AG10803 (cell line): ENCODE measurements at regions not wholly inside any gene's neighbourhood (a gene's known extent, or its start where the extent isn't known, plus 50 kb on each side); places are given as distances from the start of the nearest gene placed in this dataset.

Experiments used
- DNase-seq: peaks from one replicate; pipeline ENCODE4 v3.0.0; 2010; ENCODE audit warnings: low read depth
- H3K4me3 ChIP-seq: 2 replicates; pipeline ENCODE4 v1.5.1; 2011; ENCODE audit warnings: mild to moderate bottlenecking, low read length, control low read depth
- CTCF ChIP-seq: conservative IDR thresholded peaks from 2 replicates; pipeline ENCODE4 v1.5.1; 2011; ENCODE audit warnings: mild to moderate bottlenecking, low read length, control low read depth, inconsistent platforms

- TF ChIP-seq CTCF: no peak
- no peak overlapping the region for H3K4me3 ChIP-seq
- DNase-seq: no peak
Measured at GRCh38 chr18:43919551-43919950, 642.3 kb upstream of the SYT4 start.

GRCh38 chr18:43931439-43931838 is 654.1 kb upstream of the SYT4 start:
- no peak for TF ChIP-seq CTCF
- H3K4me3 ChIP-seq: no peak overlapping the region
- no peak for DNase-seq

GRCh38 chr18:43932140-43932539 is 654.9 kb upstream of the SYT4 start:
- TF ChIP-seq CTCF: no peak
- no peak for DNase-seq
- H3K4me3 ChIP-seq: no peak overlapping the region

- H3K4me3 ChIP-seq: no peak overlapping the region
- no peak for DNase-seq
- TF ChIP-seq CTCF: no peak
Measured at GRCh38 chr18:43933177-43933576, 655.9 kb upstream of the SYT4 start.

- DNase-seq: no peak
- no peak for TF ChIP-seq CTCF
- H3K4me3 ChIP-seq: no peak overlapping the region
Measured at GRCh38 chr18:43934322-43934721, 657.0 kb upstream of the SYT4 start.

GRCh38 chr18:43934781-43935471 is 657.6 kb upstream of the SYT4 start:
- H3K4me3 ChIP-seq: no peak overlapping the region
- TF ChIP-seq CTCF: no peak
- peak; percentile 74 for DNase-seq

- DNase-seq: no peak
- H3K4me3 ChIP-seq: no peak overlapping the region
- TF ChIP-seq CTCF: no peak
Measured at GRCh38 chr18:43936176-43936575, 658.9 kb upstream of the SYT4 start.
